ENCODE measurements at regions not wholly inside any gene's neighbourhood (a gene's known extent, or its start where the extent isn't known, plus 50 kb on each side); places are given as distances from the start of the nearest gene placed in this dataset.

- Histone ChIP-seq H3K9me3 (ENCODE audit: severe bottlenecking) (no peaks in the 10 kb centered on the region), H3K27me3 (ENCODE audit: insufficient read depth, low read depth, severe bottlenecking) (no peaks in the 10 kb centered on the region), H3K36me3 (no peaks in the 10 kb centered on the region), H3K27ac (no peak overlapping the region), H3K4me3 (ENCODE audit: low read depth, low read length) (no peak overlapping the region)
- TF ChIP-seq, protein P1, sequence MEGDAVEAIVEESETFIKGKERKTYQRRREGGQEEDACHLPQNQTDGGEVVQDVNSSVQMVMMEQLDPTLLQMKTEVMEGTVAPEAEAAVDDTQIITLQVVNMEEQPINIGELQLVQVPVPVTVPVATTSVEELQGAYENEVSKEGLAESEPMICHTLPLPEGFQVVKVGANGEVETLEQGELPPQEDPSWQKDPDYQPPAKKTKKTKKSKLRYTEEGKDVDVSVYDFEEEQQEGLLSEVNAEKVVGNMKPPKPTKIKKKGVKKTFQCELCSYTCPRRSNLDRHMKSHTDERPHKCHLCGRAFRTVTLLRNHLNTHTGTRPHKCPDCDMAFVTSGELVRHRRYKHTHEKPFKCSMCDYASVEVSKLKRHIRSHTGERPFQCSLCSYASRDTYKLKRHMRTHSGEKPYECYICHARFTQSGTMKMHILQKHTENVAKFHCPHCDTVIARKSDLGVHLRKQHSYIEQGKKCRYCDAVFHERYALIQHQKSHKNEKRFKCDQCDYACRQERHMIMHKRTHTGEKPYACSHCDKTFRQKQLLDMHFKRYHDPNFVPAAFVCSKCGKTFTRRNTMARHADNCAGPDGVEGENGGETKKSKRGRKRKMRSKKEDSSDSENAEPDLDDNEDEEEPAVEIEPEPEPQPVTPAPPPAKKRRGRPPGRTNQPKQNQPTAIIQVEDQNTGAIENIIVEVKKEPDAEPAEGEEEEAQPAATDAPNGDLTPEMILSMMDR (IDR thresholded peaks at IDR 0.05; ENCODE audit: low read depth, low read length): no peak
- DNase-seq: no peak
Measured at GRCh38 chr11:38272376-38272775, 1674.3 kb upstream of the RAG2 start.

- Histone ChIP-seq H3K27ac (no peak overlapping the region), H3K9me3 (ENCODE audit: severe bottlenecking) (no peaks in the 10 kb centered on the region), H3K36me3 (no peaks in the 10 kb centered on the region), H3K4me3 (ENCODE audit: low read depth, low read length) (no peak overlapping the region), H3K27me3 (ENCODE audit: insufficient read depth, low read depth, severe bottlenecking) (no peaks in the 10 kb centered on the region)
- DNase-seq: no peak
- TF ChIP-seq, protein P1 (IDR thresholded peaks at IDR 0.05; ENCODE audit: low read depth, low read length): no peak
Measured at GRCh38 chr11:38266691-38267090, 1668.7 kb upstream of the RAG2 start.

DNA sequence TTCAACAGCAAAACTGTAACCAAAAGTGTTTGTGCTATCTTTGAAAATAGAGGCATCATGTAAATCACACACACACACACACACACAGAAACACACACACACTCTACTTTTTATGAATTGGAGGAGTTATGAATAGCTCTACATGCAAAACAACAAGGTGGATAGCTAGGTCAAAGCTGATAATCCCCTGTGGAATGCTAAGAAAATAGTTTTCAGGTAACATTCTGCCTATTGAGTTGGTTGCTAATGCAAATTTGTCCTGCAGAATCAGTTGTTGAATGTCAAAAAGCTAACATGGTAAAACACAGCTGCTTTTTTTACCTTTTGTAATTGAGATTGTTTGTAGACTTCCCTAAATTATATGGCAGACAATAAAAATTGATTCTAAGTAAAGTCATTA is 1658.4 kb upstream of the RAG2 start:
- Histone ChIP-seq H3K9me3 (ENCODE audit: severe bottlenecking) (no peaks in the 10 kb centered on the region), H3K4me3 (ENCODE audit: low read depth, low read length) (no peak overlapping the region), H3K36me3 (no peaks in the 10 kb centered on the region), H3K27me3 (ENCODE audit: insufficient read depth, low read depth, severe bottlenecking) (no peaks in the 10 kb centered on the region), H3K27ac (no peak overlapping the region)
- TF ChIP-seq, protein P1 (IDR thresholded peaks at IDR 0.05; ENCODE audit: low read depth, low read length): no peak
- no peak for DNase-seq

- no peaks in the 10 kb centered on the region for H3K9me3 ChIP-seq (ENCODE audit: severe bottlenecking)
- H3K4me3 ChIP-seq (ENCODE audit: low read depth, low read length): no peak overlapping the region
- H3K27me3 ChIP-seq (ENCODE audit: insufficient read depth, low read depth, severe bottlenecking): no peaks in the 10 kb centered on the region
- DNase-seq: no peak
- no peak overlapping the region for H3K27ac ChIP-seq
- TF ChIP-seq, protein P1 (IDR thresholded peaks at IDR 0.05; ENCODE audit: low read depth, low read length): no peak
- no peaks in the 10 kb centered on the region for H3K36me3 ChIP-seq
Measured at GRCh38 chr11:38254913-38255312, 1656.9 kb upstream of the RAG2 start.

GRCh38 chr11:38252620-38253019 is 1654.6 kb upstream of the RAG2 start:
- Histone ChIP-seq H3K27ac (no peak overlapping the region), H3K36me3 (no peaks in the 10 kb centered on the region), H3K4me3 (ENCODE audit: low read depth, low read length) (no peak overlapping the region), H3K9me3 (ENCODE audit: severe bottlenecking) (no peaks in the 10 kb centered on the region), H3K27me3 (ENCODE audit: insufficient read depth, low read depth, severe bottlenecking) (no peaks in the 10 kb centered on the region)
- TF ChIP-seq, protein P1 (IDR thresholded peaks at IDR 0.05; ENCODE audit: low read depth, low read length): no peak
- DNase-seq: no peak

GRCh38 chr11:38246451-38246850 is 1648.4 kb upstream of the RAG2 start:
- no peak for DNase-seq
- Histone ChIP-seq H3K27me3 (ENCODE audit: insufficient read depth, low read depth, severe bottlenecking) (no peaks in the 10 kb centered on the region), H3K27ac (no peak overlapping the region), H3K36me3 (no peaks in the 10 kb centered on the region), H3K9me3 (ENCODE audit: severe bottlenecking) (no peaks in the 10 kb centered on the region), H3K4me3 (ENCODE audit: low read depth, low read length) (no peak overlapping the region)
- TF ChIP-seq, protein P1 (IDR thresholded peaks at IDR 0.05; ENCODE audit: low read depth, low read length): no peak
